SU-DHL-6 (cell line): ENCODE measurements at regions not wholly inside any gene's neighbourhood (a gene's known extent, or its start where the extent isn't known, plus 50 kb on each side); places are given as distances from the start of the nearest gene placed in this dataset.

Experiments
- H2AFZ ChIP-seq: fragments of 200-600 bp; sonication (generic); 2 replicates; pipeline ENCODE4 v1.6.1; 2014; ENCODE audit warnings: low read depth, mild to moderate bottlenecking, moderate library complexity, mixed read lengths, antibody characterized with exemption, low read length; ENCODE audit not compliant: severe bottlenecking
- H3F3A ChIP-seq: fragments of 200-600 bp; shearing (Covaris generic); 2 replicates; pipeline ENCODE4 v1.6.0; 2016; ENCODE audit warnings: antibody characterized with exemption, mild to moderate bottlenecking; ENCODE audit not compliant: insufficient read depth
- H3K27ac ChIP-seq: fragments of 200-600 bp; sonication (generic); 2 replicates; pipeline ENCODE4 v1.5.1; 2016; ENCODE audit warnings: low read depth, mild to moderate bottlenecking, low read length, moderate library complexity, mixed read lengths
- H3K27me3 ChIP-seq: fragments of 200-600 bp; sonication (generic), shearing (Covaris generic); 2 replicates; pipeline ENCODE4 v1.6.0; 2014; ENCODE audit warnings: mild to moderate bottlenecking, low read length
- H3K36me3 ChIP-seq: fragments of 200-600 bp; sonication (generic); 2 replicates; pipeline ENCODE4 v1.6.1; 2014; ENCODE audit warnings: mild to moderate bottlenecking, low read length, mixed read lengths
- H3K4me2 ChIP-seq: fragments of 300-600, 200-600 bp; shearing (Covaris generic), sonication (generic); 2 replicates; pipeline ENCODE4 v1.6.0; 2014; ENCODE audit warnings: low read length, low read depth, mild to moderate bottlenecking; ENCODE audit not compliant: poor library complexity, severe bottlenecking
- H3K4me3 ChIP-seq: fragments of 200-600 bp; sonication (generic); 2 replicates; pipeline ENCODE4 v1.5.1; 2014; ENCODE audit warnings: antibody characterized with exemption, low read length, mild to moderate bottlenecking, mixed read lengths; ENCODE audit not compliant: insufficient read depth, poor library complexity, severe bottlenecking
- H3K79me2 ChIP-seq: fragments of 200-600 bp; sonication (generic); 2 replicates; pipeline ENCODE4 v1.6.1; 2014; ENCODE audit warnings: mild to moderate bottlenecking, low read length, moderate library complexity; ENCODE audit not compliant: insufficient read depth
- H3K9ac ChIP-seq: fragments of 200-600 bp; sonication (generic); 2 replicates; pipeline ENCODE4 v1.7.0; 2014; ENCODE audit warnings: mild to moderate bottlenecking, low read length
- H3K9me2 ChIP-seq: fragments of 200-600 bp; sonication (generic); replicated peaks from 2 replicates; pipeline ENCODE4 v1.6.1; 2014; ENCODE audit warnings: low read length; ENCODE audit not compliant: insufficient read depth
- H3K9me3 ChIP-seq: fragments of 200-600 bp; sonication (generic); 2 replicates; pipeline ENCODE4 v1.6.1; 2014; ENCODE audit warnings: low read length, mixed read lengths; ENCODE audit not compliant: insufficient read depth
- H4K20me1 ChIP-seq: fragments of 200-600 bp; sonication (generic); 2 replicates; pipeline ENCODE4 v1.6.1; 2014; ENCODE audit warnings: low read depth, mild to moderate bottlenecking, antibody characterized with exemption, low read length, moderate library complexity, mixed read lengths
- CTCF ChIP-seq: fragments of 200-600 bp; sonication (generic); IDR thresholded peaks from one replicate; pipeline ENCODE4 v1.5.1; 2017; ENCODE audit warnings: antibody characterized with exemption, mild to moderate bottlenecking, low read length, moderate library complexity; ENCODE audit not compliant: insufficient read depth, poor library complexity, severe bottlenecking
- EZH2phosphoT487 ChIP-seq: fragments of 200-600 bp; sonication (generic), shearing (Covaris generic); conservative IDR thresholded peaks from 2 replicates; pipeline ENCODE4 v1.6.1; 2018; ENCODE audit warnings: mild to moderate bottlenecking, antibody characterized with exemption, low read length, moderate library complexity, mixed read lengths

GRCh38 chr11:36929401-36929800 lies 331.4 kb upstream of the RAG2 start:
- Histone ChIP-seq H3K4me2 (no peak overlapping the region), H3K9me2 (no peaks in the 10 kb centered on the region), H3K27ac (no peak overlapping the region), H3K9me3 (no peaks in the 10 kb centered on the region), H2AFZ (no peak overlapping the region), H4K20me1 (no peaks in the 10 kb centered on the region), H3K36me3 (no peaks in the 10 kb centered on the region), H3K4me3 (no peak overlapping the region), H3F3A (no peaks in the 10 kb centered on the region), H3K79me2 (no peaks in the 10 kb centered on the region), H3K27me3 (no peaks in the 10 kb centered on the region), H3K9ac (no peak overlapping the region)
- no peak for TF ChIP-seq EZH2phosphoT487
- TF ChIP-seq CTCF, result no peak

GRCh38 chr11:36928621-36929020 lies 330.6 kb upstream of the RAG2 start:
- Histone ChIP-seq H2AFZ (no peak overlapping the region), H3K4me2 (no peak overlapping the region), H3K9me3 (no peaks in the 10 kb centered on the region), H3K4me3 (no peak overlapping the region), H3K27ac (no peak overlapping the region), H3K36me3 (no peaks in the 10 kb centered on the region), H3K27me3 (no peaks in the 10 kb centered on the region), H3K79me2 (no peaks in the 10 kb centered on the region), H3K9ac (no peak overlapping the region), H3F3A (no peaks in the 10 kb centered on the region), H4K20me1 (no peaks in the 10 kb centered on the region), H3K9me2 (no peaks in the 10 kb centered on the region)
- no peak for TF ChIP-seq EZH2phosphoT487
- TF ChIP-seq CTCF, result no peak

- Histone ChIP-seq H3K27me3 (no peaks in the 10 kb centered on the region), H3K9me3 (no peaks in the 10 kb centered on the region), H3K9me2 (no peaks in the 10 kb centered on the region), H3K79me2 (no peaks in the 10 kb centered on the region), H3K9ac (no peak overlapping the region), H3K4me2 (no peak overlapping the region), H3F3A (no peaks in the 10 kb centered on the region), H3K36me3 (no peaks in the 10 kb centered on the region), H3K27ac (no peak overlapping the region), H3K4me3 (no peak overlapping the region), H2AFZ (no peak overlapping the region), H4K20me1 (no peaks in the 10 kb centered on the region)
- TF ChIP-seq CTCF (no peak), EZH2phosphoT487 (no peak)
These were observed 301.8 kb upstream of the RAG2 start for GRCh38 chr11:36899800-36900199.

GRCh38 chr11:36890841-36891240 lies 292.8 kb upstream of the RAG2 start:
- no peak overlapping the region for H3K27ac ChIP-seq
- no peaks in the 10 kb centered on the region for H3K27me3 ChIP-seq
- H3K4me2 ChIP-seq, result no peak overlapping the region
- no peaks in the 10 kb centered on the region for H3K9me2 ChIP-seq
- H2AFZ ChIP-seq, result no peak overlapping the region
- no peak for TF ChIP-seq EZH2phosphoT487
- TF ChIP-seq CTCF, result no peak
- H3K79me2 ChIP-seq, result no peaks in the 10 kb centered on the region
- no peak overlapping the region for H3K9ac ChIP-seq
- no peaks in the 10 kb centered on the region for H3K36me3 ChIP-seq
- no peak overlapping the region for H3K4me3 ChIP-seq
- no peaks in the 10 kb centered on the region for H4K20me1 ChIP-seq
- no peaks in the 10 kb centered on the region for H3K9me3 ChIP-seq
- H3F3A ChIP-seq, result no peaks in the 10 kb centered on the region
